GM21576 (cell line): ENCODE measurements at regions not wholly inside any gene's neighbourhood (a gene's known extent, or its start where the extent isn't known, plus 50 kb on each side); places are given as distances from the start of the nearest gene placed in this dataset.
"Not testable (repeated sequence)": the region's sequence is repeated elsewhere in the genome, so short reads cannot be mapped to it uniquely, and the experiment has no call there.

Source experiments
- ATAC-seq: cut with Tn5 transposase; IDR thresholded peaks from one replicate; pipeline ENCODE4 v1.9.1; 2021; ENCODE audit warnings: mild to moderate bottlenecking, moderate library complexity; ENCODE audit not compliant: unreplicated experiment

- ATAC-seq = no peak
These were observed 360.2 kb downstream of the GLUD2 start for GRCh38 chrX:121407627-121408026.

GRCh38 chrX:121431514-121431913 lies 384.1 kb downstream of the GLUD2 start:
- ATAC-seq = not testable (repeated sequence)

DNA sequence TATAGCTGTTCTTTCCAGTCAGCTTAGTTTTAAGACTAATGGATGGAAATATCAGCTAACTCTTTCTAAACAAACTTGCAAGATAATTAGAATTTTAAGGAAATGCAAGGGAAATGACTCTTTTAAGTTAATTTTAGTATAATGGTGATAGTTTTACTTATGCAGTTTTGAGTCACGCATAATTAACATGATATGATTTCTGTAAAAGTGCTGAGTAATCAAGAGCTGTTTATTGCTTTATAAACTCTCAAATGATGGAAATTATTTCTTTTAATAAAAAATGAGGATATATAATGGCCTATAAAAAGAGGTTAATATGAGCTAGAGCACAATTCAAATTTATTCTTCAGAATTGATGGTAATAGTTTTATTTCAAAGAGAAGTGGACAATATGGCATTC lies 385.9 kb downstream of the GLUD2 start:
- no peak for ATAC-seq

DNA sequence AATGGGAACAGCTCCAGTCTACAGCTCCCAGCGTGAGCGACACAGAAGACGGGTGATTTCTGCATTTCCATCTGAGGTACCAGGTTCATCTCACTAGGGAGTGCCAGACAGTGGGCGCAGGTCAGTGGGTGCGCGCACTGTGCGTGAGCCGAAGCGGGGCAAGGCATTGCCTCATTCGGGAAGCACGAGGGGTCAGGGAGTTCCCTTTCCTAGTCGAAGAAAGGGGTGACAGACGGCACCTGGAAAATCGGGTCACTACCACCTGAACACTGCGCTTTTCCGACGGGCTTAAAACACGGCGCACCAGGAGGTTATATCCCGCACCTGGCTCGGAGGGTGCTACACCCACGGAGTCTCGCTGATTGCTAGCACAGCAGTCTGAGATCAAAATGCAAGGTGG lies 390.3 kb downstream of the GLUD2 start:
- ATAC-seq = not testable (repeated sequence)

- ATAC-seq = peak; percentile 61
These were observed 408.5 kb downstream of the GLUD2 start for GRCh38 chrX:121455890-121456289.

DNA sequence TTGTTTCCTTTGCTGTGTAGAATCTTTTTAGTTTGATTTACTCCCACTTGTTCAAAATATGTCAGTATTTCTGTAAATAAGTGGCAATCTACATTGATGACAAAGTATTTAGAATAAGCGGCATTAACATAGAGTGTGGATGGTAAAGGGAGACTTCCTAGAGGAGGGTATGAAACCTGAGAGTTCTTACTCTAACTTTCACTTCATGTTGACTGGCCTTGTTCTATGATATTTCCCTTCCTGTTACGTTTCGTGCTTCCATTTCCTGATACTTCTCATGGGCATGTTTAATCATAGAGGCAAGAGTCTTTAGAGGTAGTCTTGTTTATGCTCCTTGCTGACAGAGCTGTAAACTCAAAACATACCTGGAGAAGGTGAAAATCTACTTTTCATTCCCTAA lies 408.9 kb downstream of the GLUD2 start:
- ATAC-seq = peak; percentile 95

DNA sequence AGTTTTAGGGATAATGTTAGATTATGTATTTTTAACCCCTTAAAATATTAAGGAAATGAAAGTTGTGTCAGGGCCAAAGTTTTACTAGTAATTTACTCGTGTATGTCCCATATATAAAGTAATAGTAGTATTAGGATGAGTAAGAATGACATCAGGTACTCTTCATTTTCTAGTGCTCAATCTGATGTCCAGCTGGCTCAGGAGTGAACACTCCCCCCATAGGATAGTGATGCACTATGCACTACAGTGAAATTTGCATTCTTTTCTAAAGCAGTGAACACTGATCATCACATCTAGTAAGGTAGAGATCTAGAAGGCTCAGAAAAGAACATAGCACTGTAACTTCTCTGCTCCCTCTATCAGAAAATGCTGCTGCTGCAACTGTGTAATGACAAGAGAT lies 409.7 kb downstream of the GLUD2 start:
- ATAC-seq = no peak

GRCh38 chrX:121479406-121479805 lies 432.0 kb downstream of the GLUD2 start:
- no peak for ATAC-seq

- no peak for ATAC-seq
These were observed 449.6 kb downstream of the GLUD2 start for GRCh38 chrX:121496966-121497365.

GRCh38 chrX:121504153-121504552 lies 456.7 kb downstream of the GLUD2 start:
- ATAC-seq = no peak

DNA sequence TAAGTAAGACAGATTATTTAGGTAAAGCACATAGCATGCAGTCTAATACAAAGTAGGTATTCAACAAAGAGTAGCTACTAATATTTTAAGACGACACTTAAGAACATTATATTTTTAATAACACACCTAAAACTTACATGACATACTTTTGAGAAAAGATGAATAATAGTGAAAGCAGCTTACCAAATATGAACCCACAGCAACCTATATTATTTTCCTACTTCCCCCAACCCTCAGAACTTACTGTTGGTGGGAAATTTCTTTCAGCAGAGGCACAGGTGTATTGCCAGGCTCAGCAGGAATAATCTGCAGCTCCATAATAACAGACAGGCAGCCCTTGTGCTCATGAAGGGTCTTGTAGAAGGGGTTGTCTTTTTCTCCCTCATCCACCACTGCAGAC lies 498.9 kb downstream of the GLUD2 start:
- no peak for ATAC-seq

DNA sequence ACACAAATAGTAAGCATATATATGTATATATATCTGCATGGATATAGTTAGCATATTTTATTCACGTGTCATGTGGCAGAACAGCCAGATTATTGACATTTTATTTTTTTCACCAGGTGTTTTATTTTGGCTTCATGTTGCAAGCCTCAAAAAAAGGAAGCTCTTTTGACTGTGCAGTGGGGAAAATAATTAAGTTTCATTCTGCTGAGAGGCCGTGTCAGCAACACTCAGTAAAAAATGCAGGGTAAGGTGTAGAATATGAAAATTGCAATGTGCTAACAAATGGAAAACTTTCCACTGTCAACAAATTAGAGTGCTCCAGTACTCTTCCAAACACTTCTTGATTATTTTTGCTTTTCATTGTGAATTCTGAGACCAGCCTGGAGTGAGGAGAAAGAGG lies 511.5 kb downstream of the GLUD2 start:
- no peak for ATAC-seq

- no peak for ATAC-seq
These were observed 515.2 kb downstream of the GLUD2 start for GRCh38 chrX:121562616-121563015.

- peak; percentile 57 for ATAC-seq
These were observed 522.2 kb downstream of the GLUD2 start for GRCh38 chrX:121569609-121570008.

- ATAC-seq = peak; percentile 67
These were observed 522.8 kb downstream of the GLUD2 start for GRCh38 chrX:121570072-121570841.

DNA sequence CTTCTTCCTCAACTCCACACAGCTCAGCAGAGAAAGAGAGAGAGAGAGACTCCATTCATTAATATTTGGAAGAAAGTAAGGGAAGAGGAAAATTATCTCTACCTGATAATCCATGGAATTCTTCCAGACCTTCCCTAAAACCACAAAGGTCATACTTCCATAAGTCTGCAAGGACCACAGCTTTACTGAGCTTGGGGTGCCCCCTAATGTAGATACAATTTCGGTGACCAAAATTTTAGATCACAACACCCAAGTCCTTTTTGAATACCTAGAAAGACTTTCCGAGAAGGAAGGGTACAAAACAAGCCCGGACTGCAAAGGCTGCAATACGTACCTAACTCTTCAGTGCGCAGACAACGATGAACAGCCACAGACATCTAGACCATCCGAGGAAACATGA lies 523.9 kb downstream of the GLUD2 start:
- ATAC-seq = no peak

DNA sequence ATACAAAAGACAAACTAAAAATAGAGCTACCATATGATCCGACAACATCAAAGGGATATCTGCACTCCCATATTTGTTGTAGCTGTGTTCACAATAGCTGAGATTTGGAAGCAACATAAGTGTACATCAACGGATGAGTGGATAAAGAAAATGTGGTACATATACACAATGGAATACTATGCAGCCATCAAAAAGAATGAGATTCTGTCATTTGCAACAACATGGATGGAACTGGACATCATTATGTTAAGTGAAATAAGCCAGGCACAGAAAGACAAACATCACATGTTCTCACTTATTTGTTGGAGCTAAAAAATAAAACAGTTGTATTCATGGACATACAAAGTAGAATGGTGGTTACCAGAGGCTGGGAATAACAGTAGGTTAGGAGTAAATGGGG lies 527.0 kb downstream of the GLUD2 start:
- not testable (repeated sequence) for ATAC-seq

DNA sequence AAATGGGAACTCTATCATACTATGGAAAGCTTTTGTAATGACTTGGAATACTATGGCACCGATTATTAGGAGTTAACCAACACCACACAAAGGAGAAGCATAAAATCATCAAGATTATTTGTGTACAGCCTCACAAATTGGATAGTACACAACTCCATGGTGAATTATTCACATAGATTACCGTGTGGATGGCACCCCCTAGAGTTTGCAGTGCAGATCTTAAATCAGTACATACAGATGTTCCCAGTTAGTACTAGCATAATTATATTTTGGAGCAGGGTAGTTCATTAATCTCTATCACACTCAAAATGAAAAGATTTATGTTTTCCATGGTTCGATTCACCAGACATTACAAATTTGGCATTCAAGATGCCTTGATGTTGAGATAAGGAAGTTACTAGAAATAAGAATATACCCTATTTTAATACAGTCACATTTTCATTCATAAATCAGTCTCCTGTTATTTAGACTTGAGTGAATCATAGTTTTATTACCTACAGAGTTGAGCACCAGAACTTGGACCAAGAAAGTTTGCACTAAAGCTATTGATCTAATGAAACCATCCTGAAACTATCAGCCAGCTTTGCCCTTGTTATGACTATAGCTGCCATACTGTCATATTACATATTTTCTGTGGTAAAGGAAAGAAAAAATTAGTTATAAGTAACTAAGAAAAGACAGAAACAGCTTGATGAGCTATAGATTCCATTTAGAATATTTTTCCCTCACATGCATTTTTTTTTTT lies 531.8 kb downstream of the GLUD2 start:
- ATAC-seq = peak; percentile 58

DNA sequence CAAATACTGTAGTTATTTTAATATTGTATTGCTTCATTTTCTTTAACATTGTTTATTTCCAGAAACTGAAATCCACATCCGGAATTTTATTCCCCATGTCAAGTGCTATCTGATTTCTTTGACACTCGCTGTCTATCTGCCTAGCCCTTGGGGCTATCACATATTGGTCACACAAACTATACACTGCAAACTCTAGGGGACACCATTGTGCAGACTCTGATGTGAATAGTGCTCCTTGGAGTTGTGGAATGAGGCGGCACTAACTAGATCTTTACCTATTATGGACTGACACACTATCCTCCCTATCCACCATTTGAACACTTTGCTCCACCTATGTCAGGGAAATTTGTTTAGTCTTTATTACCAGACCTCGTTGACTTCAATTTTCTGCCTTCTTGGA lies 534.5 kb downstream of the GLUD2 start:
- no peak for ATAC-seq

DNA sequence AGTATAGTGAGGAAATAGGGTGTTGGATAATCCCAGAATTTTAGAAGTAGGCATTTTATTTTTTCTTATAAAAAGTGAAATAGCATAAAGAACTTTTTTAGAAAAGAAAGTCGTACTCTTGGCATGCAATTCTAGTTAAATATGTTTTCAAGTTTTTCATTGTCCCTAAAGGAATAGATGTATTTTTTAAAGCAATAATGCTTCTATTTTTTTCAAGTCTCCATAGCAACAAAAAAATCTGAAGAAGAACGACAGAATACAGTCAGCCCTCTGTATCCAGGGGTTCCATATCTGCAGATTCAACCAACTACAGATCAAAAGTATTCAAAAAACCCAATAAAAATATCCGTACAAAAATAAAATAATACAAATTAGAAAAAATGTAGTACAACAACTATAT lies 538.2 kb downstream of the GLUD2 start:
- no peak for ATAC-seq

GRCh38 chrX:121592884-121593283 lies 545.5 kb downstream of the GLUD2 start:
- ATAC-seq = no peak

GRCh38 chrX:121598356-121598755 lies 550.9 kb downstream of the GLUD2 start:
- ATAC-seq = no peak
